ENCODE measurements at regions not wholly inside any gene's neighbourhood (a gene's known extent, or its start where the extent isn't known, plus 50 kb on each side); places are given as distances from the start of the nearest gene placed in this dataset.

DNA sequence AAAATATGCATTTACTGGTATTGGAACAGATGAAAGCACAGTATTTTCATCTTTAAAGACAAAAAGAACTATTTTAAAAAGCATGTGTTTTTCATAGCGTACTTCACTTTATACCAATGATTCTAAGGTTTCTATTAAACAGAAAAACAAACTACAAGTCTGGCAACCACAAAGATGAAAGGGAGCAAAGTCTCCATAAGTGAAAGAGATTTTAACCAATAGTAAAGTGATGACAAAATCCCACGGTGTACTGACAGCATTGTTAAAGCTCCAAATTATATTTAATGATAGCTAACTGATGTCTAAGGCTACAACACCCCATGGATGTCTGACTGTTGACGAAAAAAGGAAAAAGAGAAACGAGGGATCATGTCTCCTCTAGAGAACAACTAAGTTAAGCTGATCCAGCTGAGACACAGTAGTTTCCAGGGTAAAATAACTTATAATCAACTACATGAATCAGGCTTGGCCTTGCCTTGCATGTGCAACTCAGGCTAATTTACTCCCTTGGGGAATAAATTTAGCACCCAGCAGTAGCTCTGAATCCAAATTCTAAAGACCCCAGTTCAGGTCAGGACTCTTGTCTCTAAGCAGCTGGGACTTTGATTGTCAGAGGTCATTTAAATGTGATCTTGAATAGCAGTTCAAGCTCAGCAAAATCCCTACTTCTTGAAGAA, 56.0 kb upstream of the TAB2 start:
- TF ChIP-seq, protein P1, sequence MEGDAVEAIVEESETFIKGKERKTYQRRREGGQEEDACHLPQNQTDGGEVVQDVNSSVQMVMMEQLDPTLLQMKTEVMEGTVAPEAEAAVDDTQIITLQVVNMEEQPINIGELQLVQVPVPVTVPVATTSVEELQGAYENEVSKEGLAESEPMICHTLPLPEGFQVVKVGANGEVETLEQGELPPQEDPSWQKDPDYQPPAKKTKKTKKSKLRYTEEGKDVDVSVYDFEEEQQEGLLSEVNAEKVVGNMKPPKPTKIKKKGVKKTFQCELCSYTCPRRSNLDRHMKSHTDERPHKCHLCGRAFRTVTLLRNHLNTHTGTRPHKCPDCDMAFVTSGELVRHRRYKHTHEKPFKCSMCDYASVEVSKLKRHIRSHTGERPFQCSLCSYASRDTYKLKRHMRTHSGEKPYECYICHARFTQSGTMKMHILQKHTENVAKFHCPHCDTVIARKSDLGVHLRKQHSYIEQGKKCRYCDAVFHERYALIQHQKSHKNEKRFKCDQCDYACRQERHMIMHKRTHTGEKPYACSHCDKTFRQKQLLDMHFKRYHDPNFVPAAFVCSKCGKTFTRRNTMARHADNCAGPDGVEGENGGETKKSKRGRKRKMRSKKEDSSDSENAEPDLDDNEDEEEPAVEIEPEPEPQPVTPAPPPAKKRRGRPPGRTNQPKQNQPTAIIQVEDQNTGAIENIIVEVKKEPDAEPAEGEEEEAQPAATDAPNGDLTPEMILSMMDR (IDR thresholded peaks at IDR 0.05; ENCODE audit: control insufficient read depth, insufficient read depth, low read depth, low read length, missing control alignments), result no peak
- no peak for DNase-seq (ENCODE audit: low read depth)
- H3K4me3 ChIP-seq (ENCODE audit: control insufficient read depth, low read depth, low read length), result no peak overlapping the region

DNA sequence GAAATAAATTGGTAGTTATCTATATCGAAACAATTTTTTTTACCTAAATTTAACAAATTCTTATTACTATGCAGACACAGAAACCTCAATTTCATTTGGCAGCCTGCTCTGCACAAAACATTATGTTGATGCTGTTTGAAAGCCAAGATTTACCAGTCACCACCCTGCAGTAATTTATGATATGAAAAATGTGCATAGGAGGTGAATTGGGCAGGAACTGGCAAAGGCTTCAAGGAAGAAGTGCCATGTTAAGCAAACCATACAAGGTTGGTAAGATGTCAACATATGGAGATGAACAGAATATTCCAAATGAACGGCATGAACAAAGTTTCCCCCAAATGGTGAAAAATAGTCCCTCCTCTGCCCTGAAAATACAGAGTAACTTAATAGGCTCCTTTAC, 54.2 kb upstream of the TAB2 start:
- DNase-seq (ENCODE audit: low read depth), result no peak
- no peak overlapping the region for H3K4me3 ChIP-seq (ENCODE audit: control insufficient read depth, low read depth, low read length)
- TF ChIP-seq, protein P1 (IDR thresholded peaks at IDR 0.05; ENCODE audit: control insufficient read depth, insufficient read depth, low read depth, low read length, missing control alignments), result no peak

DNA sequence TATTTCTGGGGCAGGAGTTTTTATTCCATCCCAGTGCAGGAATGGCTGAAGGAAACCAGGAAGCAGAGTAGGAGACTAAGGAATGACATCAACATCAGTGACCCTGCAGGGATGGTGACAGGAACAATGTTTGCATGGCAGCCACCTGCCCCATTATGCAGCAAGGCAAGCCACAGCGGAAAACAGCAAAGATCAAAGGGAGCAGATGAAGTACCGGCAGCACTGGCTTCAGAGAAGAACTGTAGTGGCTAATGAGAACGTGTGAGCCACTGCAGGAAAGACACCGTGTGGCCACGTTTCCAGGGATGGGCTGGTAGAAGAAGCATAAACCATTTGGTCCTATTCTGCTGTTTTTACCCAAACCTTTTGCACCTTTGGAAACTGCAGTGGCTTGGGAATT, 52.9 kb upstream of the TAB2 start:
- TF ChIP-seq, protein P1 (IDR thresholded peaks at IDR 0.05; ENCODE audit: control insufficient read depth, insufficient read depth, low read depth, low read length, missing control alignments), result no peak
- DNase-seq (ENCODE audit: low read depth), result no peak
- no peak overlapping the region for H3K4me3 ChIP-seq (ENCODE audit: control insufficient read depth, low read depth, low read length)

DNA sequence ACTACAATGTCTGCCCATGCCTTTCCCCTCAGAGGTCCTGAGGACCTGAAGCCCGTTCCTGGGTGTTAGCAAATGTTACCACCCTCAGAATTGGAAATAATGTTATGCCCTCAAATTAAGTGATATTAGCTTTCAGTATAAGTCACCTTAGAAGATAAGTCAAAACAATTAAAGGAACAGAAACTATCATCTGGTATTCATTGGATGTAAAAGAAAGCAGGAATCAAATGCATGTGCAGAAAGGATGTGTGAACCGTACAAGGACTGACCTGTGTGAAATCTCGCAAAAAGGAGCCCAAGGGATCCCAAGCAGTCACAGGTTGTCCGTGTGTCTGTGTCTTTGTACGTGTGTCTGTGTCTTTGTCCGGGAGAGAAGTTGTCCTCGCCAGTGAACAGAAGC, 51.6 kb upstream of the TAB2 start:
- H3K4me3 ChIP-seq (ENCODE audit: control insufficient read depth, low read depth, low read length), result no peak overlapping the region
- DNase-seq (ENCODE audit: low read depth), result no peak
- TF ChIP-seq, protein P1 (IDR thresholded peaks at IDR 0.05; ENCODE audit: control insufficient read depth, insufficient read depth, low read depth, low read length, missing control alignments), result no peak

DNA sequence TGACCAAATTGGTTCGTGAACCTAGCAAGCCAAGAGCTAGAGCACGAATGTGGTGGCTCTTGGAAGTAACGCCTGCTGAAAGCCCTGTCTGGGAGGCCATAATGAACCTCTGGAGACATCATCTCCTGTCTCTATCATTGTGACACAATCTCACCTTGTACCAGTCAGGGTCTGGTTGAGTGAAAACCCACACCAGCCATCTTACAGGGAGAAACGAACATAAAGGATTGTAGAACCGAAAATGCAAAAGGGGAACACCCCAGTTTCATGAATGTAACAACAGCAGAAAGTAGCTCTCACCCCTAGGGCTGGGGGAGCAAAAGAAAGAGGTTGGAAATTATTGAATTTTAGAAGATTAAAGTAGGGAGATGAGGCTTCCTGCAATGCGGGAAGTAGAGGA, 50.9 kb upstream of the TAB2 start:
- DNase-seq (ENCODE audit: low read depth), result no peak
- H3K4me3 ChIP-seq (ENCODE audit: control insufficient read depth, low read depth, low read length), result no peak overlapping the region
- TF ChIP-seq, protein P1 (IDR thresholded peaks at IDR 0.05; ENCODE audit: control insufficient read depth, insufficient read depth, low read depth, low read length, missing control alignments), result no peak

DNA sequence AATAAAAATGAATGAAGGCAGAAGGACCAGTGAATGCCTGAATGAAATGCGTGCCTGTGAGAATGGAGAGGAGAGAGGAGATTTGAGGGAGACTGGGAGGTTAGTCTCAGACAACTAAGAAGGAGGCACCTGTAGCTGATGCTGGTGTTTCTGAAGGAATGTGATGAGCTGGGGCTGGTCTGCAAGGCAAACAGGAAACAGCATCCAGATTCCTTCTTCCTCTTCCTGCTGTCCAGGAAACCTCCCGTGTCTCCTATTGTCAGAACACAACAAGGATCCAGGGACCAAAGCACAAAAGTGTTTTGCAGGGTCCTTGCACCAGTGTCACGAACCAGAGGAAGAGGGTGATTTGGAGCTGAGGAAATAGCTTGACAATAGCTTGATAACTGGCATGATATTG, 50.4 kb upstream of the TAB2 start:
- no peak overlapping the region for H3K4me3 ChIP-seq (ENCODE audit: control insufficient read depth, low read depth, low read length)
- TF ChIP-seq, protein P1 (IDR thresholded peaks at IDR 0.05; ENCODE audit: control insufficient read depth, insufficient read depth, low read depth, low read length, missing control alignments), result no peak
- DNase-seq (ENCODE audit: low read depth), result no peak
